ENCODE measurements at regions not wholly inside any gene's neighbourhood (a gene's known extent, or its start where the extent isn't known, plus 50 kb on each side); places are given as distances from the start of the nearest gene placed in this dataset.
"Not testable (repeated sequence)": the region's sequence is repeated elsewhere in the genome, so short reads cannot be mapped to it uniquely, and the experiment has no call there.

DNA sequence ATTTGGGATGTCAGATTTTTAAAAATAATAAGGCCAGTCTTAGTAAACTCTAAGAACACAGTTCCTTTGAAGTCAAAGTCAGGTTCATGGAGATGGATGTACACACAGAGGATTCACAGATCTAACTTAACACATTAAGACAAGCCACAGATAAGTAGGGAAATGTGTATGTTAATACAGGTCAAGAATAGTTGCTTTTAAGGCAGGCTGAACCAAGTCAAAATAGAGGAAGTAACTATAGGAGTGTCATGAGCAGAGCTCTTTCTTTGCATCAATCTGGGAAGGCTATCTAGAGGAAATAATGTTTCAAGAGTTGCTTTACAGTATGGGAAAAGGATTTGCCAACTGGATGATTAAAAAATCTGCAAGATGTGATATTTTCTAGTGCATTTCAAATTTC, 128.0 kb upstream of the FBXO11 start:
- DNase-seq (ENCODE audit: low read depth, low spot score) = no peak
- in situ Hi-C loops (cut with HindIII; ENCODE audit: low pct_unique_long_range_greater_than_20kb, low sequenced_read_pairs) = loop anchor here (25.0 kb wide), 1 partner anchor 122 kb away; the partner anchor contains the start of gene FBXO11

DNA sequence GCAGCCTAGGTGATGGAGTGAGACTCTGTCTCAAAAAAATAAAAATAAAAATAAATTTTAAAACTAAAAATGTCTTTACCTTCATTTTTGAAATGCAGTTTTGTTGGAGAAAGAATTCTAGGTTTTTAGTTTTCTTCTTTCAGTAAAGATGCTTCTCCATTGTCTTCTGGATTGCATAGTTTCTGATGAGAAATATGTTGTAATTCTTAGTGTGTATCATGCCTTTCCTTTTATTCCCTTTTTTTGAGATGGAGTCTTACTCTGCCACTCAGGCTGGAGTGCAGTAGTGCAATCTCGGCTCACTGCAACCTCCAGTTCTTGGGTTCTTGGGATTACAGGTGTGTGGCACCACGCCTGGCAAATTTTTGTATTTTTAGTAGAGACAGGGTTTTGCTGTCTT, 130.0 kb upstream of the FBXO11 start:
- DNase-seq (ENCODE audit: low read depth, low spot score) = no peak
- in situ Hi-C loops (cut with HindIII; ENCODE audit: low pct_unique_long_range_greater_than_20kb, low sequenced_read_pairs) = loop anchor here (25.0 kb wide), 1 partner anchor 124 kb away; the partner anchor contains the start of gene FBXO11

DNA sequence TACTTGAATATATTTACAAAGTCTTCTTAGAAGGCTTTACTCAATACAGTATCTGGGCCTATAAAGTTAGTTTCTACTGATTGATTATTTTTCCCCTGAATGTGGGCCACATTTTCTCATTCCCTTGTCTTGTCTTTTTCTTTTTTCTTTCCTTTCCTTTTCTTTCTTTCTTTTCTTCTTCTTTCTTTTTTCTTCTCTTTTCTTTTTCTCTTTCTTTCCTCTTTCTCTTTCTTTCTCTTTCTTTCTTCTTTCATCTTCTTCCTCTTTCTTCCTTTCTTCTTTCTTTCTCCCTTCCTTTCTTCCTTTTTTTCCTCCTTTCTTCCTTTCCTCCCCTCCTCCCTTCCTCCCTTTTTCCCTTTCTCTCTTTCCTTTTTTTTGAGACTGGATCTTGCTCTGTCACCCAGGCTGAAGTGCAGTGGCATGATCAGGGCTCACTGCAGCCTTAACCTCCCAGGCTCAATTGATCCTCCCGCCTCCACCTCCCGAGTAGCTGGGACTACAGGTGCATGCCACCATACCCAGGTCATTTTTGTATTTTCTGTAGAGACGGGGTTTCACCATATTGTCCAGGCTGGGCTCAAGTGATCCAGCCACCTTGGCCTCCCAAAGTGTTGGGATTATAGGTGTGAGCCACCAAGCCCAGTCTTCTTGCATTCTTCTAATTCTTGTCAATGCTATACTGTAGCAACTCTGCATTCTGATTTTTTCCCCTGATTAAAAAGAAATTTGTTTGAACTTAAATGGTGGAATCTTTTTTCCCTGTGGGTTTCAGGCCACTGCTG, 133.1 kb upstream of the FBXO11 start:
- DNase-seq (ENCODE audit: low read depth, low spot score) = no peak
- in situ Hi-C loops (cut with HindIII; ENCODE audit: low pct_unique_long_range_greater_than_20kb, low sequenced_read_pairs) = loop anchor here (25.0 kb wide), 1 partner anchor 127 kb away; the partner anchor contains the start of gene FBXO11

DNA sequence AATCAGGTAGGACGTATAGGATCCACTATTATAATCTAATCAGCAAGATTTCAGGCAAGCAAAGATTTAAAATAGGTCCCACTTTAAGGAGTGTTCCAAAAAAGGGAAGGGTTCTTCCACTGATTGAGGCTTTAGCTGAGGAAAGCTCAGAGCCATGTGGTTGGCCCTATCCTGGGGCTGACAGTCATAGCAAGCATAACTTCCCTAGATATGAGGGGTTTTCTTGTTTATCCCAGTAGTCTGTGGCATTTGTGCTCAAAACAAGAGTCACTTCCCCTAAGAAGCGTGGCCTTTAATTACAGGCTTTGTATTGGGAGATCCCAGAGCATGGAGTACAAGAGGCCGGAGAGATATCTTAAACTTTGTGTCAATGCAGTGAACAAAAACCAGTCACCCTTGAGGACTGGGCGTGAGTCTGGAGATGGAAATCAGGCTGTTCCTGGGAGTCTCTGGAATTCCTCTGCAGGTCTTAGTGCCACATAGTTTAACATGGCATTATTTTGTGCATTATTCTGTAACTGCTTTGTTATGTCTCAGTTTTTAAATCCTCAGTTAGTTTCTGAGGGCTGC, 136.9 kb upstream of the FBXO11 start:
- in situ Hi-C loops (cut with HindIII; ENCODE audit: low pct_unique_long_range_greater_than_20kb, low sequenced_read_pairs) = loop anchor here (25.0 kb wide), 1 partner anchor 131 kb away; the partner anchor contains the start of gene FBXO11
- DNase-seq (ENCODE audit: low read depth, low spot score) = no peak

DNA sequence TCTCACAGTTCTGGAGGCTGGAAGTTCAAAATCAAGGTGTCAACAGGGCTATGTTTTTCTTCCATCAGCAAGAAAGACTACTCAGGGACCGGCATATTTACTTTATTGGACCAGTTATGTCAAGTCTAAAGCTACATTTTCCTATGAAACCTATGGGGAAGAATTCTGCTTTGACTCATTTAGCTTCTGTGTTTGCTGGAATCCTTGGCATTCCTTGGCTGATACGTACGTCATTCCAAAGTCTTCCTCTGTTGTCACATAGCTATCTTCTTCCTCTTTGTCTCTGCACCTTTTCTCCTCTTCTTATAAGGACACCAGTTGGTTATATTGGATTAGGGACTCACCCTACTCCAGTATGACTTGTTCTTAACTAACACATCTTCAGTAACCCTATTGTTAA, 137.4 kb upstream of the FBXO11 start:
- no peak for DNase-seq (ENCODE audit: low read depth, low spot score)
- in situ Hi-C loops (cut with HindIII; ENCODE audit: low pct_unique_long_range_greater_than_20kb, low sequenced_read_pairs) = loop anchor here (25.0 kb wide), 1 partner anchor 131 kb away; the partner anchor contains the start of gene FBXO11

DNA sequence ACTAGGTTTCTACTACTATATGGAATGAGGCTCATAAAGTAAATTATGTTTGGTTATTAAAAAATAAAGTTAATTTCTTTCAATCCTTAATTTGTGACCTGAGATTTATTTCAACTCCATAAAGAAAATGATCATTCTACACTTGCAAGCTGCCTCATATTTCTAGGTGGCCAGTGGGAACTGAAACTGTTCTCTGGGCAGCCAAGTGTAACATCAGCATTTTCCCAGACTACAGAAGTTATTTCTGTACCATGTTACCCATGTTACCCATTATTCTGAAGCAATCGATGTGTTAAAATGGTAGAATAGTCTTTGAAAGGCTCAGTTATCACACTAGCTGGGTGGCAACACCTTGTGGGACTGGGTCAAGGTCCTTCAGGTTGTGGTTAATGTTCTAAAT, 139.3 kb upstream of the FBXO11 start:
- no peak for DNase-seq (ENCODE audit: low read depth, low spot score)
- in situ Hi-C loops (cut with HindIII; ENCODE audit: low pct_unique_long_range_greater_than_20kb, low sequenced_read_pairs) = loop anchor here (25.0 kb wide), 1 partner anchor 133 kb away; the partner anchor contains the start of gene FBXO11

DNA sequence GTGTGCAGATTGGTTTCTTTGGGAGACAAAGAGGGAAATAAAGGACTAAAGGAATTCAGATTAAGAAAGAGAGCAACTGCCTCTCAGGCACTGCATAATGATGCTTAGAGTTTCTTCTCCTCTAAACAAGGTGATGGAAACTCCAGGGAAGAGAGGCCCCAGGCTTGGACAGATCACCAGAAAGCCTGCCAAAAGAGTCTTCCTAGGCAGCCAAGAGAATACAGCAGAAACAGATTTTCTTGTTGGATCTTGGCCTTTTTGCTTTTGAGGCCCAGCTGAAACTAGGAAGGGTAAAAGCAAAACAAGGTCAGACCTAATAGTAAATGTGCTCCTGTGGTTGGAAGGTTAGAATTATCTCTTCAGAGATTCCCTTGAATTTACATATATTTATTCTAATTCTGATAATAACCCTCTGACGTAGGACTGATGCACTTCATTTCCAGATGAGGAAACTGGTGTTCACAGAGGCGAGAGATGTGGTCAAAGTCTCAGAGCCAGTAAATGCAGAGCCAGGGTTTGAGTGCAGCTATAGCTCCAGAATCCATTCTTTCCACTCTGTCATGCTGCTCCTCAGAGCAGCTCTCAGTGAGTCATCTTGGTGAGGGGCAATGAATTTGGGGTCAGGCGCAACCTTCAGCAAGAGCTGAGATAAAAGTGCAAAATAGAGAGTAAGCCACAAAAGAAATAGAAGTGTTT, 142.3 kb upstream of the FBXO11 start:
- in situ Hi-C loops (cut with HindIII; ENCODE audit: low pct_unique_long_range_greater_than_20kb, low sequenced_read_pairs) = loop anchor here (25.0 kb wide), 1 partner anchor 136 kb away; the partner anchor contains the start of gene FBXO11
- no peak for DNase-seq (ENCODE audit: low read depth, low spot score)

DNA sequence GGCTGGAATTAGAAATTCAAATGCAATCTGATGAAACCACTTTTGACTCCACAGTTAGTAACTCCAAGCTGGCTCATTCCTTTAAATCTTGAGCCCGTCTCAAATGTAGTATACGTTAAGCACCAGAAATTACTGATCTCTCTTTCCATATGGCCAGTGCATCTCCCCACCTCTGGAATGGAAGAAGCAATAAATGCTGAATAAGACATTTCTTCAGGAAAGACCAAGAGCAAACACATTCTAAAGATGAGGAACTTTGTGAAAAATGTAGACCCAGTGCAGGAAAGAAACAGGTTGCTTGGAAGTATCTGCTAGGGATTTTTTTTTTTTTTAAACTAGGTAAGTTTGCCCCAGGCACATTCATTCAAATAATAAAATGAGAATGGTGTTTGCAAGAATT, 143.1 kb upstream of the FBXO11 start:
- no peak for DNase-seq (ENCODE audit: low read depth, low spot score)
- in situ Hi-C loops (cut with HindIII; ENCODE audit: low pct_unique_long_range_greater_than_20kb, low sequenced_read_pairs) = loop anchor here (25.0 kb wide), 1 partner anchor 137 kb away; the partner anchor contains the start of gene FBXO11

DNA sequence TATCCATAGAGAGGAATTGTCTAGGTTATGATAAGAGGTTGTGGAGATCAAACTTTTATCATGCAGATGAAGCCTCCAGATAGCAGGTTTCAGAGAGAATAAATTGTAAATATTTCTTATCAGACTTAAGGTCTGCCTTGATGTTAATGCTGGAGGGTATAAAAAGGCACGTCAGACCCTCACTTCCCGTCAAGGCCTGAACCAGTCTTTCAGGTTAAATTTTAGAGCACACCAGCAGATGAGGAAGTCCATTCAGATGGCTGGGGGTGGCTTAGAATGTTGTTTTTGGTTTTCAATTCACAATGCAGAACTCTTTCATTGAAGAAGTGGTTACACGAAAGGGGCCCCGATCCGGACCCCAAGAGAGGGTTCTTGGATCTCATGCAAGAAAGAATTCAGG, 144.4 kb upstream of the FBXO11 start:
- in situ Hi-C loops (cut with HindIII; ENCODE audit: low pct_unique_long_range_greater_than_20kb, low sequenced_read_pairs) = no loop called here
- DNase-seq (ENCODE audit: low read depth, low spot score) = no peak

DNA sequence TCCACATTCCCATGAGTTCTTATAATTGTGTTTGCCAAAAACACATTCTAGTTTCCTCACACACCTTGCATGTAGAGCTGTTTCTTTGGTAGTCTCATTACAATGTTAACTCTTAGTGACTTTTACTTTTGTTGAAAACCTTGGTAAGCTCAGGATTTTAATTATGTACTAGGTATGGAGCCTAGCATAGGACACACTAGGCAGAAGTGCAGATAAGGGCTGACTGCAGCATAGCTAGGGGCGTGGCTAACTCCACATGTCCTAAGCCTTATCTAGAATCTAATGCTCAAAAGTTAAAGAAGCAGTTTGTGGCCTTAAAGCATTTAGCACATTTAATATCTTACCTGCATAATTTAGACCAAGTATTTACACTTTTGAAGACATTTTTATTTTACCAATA, 153.7 kb upstream of the FBXO11 start:
- in situ Hi-C loops (cut with HindIII; ENCODE audit: low pct_unique_long_range_greater_than_20kb, low sequenced_read_pairs) = no loop called here
- DNase-seq (ENCODE audit: low read depth, low spot score) = no peak

DNA sequence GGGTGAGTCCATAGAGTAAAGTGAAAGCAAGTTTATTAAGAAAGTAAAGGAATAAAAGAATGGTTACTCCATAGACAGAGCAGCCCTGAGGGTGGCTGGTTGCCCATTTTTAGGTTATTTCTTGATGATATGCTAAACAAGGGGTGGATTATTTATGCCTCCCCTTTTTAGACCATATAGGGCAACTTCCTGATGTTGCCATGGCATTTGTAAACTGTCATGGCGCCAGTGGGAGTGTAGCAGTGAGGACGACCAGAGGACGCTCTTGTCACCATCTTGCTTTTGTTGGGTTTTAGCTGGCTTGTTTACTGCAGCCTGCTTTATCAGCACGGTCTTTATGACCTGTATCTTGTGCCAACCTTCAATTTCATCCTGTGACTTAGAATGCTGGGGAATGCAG, 155.4 kb upstream of the FBXO11 start:
- in situ Hi-C loops (cut with HindIII; ENCODE audit: low pct_unique_long_range_greater_than_20kb, low sequenced_read_pairs); DNase-seq (ENCODE audit: low read depth, low spot score): not testable (repeated sequence)

DNA sequence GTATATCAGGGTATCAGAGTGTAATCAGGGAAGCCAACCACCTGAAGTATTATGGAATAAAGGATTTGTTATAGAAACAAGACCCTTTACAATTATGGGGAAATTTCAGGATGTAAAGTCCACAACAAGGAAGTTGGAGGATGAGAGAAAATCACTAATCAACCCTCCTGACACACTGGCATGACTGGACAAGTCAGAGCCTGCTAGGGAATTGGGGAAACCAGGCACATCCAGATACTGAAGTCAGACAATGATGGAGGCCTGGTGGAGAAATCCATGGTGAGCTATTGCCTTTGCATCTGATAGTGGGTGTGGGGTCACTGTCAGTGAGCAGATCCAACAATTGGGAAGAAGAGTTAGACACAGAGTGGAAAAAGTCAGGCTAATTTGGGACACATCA, 158.8 kb upstream of the FBXO11 start:
- DNase-seq (ENCODE audit: low read depth, low spot score) = no peak
- in situ Hi-C loops (cut with HindIII; ENCODE audit: low pct_unique_long_range_greater_than_20kb, low sequenced_read_pairs) = no loop called here

DNA sequence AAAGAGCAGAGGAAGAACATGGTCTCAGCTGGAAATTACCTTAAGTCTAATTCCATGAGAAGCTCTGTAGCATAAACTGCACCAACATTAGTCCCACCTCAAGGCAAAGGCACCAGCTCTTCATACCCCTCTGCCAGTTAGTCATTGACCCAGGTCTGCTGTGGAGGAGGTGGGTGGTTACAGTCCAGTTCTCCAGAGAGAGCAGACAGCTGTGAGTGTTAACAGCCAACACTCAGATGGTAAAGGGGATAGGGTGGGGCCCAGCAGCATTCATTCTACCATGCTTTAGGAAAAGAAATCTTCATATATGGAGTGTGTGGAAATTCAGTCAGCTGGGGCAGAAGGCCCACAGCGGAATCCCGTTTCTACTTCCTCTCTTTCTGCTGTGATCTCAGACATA, 159.7 kb upstream of the FBXO11 start:
- in situ Hi-C loops (cut with HindIII; ENCODE audit: low pct_unique_long_range_greater_than_20kb, low sequenced_read_pairs) = no loop called here
- DNase-seq (ENCODE audit: low read depth, low spot score) = no peak

DNA sequence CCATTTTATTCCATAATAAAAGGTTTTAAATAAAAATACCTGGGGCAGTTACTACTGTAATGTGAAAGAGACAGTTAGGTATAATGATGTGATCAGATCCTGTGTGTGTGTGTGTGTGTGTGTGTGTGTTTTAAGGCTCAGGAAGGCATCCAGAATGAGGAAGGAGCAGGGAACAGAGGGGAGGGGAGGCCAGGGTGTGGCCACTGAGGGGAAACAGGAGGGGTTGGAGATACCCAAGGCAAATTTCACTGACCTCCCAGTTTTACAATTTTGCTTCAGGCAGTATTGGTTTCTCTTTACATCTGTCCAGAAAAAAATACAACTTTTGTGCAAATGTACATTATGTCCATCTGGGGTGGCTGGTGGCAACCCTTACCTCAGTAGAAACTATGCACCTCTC, 163.5 kb upstream of the FBXO11 start:
- DNase-seq (ENCODE audit: low read depth, low spot score) = no peak
- in situ Hi-C loops (cut with HindIII; ENCODE audit: low pct_unique_long_range_greater_than_20kb, low sequenced_read_pairs) = no loop called here

DNA sequence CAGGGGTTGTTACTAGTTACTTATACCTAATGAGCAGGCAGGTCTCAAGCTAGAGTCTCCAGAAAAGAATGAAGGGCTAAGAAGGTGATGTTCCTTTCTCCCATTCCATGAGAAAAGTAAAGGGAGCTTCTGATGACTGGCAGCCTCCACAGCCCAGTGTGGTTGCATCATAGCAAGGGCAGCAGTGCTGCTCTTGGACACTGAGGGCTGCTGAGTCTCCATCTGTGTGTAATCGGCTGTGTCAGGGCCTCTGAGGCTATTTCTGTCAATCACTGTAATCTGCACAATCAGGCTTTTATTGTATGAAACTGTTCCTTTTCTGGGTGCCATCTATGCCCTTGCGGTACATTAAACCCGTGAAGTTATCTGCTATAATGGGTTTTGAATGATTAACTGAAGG, 164.1 kb upstream of the FBXO11 start:
- DNase-seq (ENCODE audit: low read depth, low spot score) = no peak
- in situ Hi-C loops (cut with HindIII; ENCODE audit: low pct_unique_long_range_greater_than_20kb, low sequenced_read_pairs) = no loop called here

DNA sequence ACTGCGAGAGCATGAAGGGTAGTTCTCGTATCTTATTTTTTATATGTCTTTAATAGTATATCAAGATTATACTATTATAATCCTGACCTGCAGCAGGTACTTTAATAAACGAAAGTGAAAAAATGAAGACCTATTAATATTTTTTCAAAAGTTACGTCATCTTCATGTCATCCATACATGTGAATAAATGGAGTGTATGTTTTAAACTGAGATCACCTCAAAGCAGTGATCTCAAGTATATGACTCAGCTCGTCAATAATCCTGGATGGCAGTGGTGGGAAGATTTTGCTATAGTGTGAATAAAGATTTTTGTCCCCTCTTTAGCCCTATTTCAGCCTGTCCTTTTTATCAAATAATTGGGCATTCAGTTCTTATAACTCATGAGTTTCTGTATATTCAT, 166.3 kb upstream of the FBXO11 start:
- in situ Hi-C loops (cut with HindIII; ENCODE audit: low pct_unique_long_range_greater_than_20kb, low sequenced_read_pairs) = no loop called here

DNA sequence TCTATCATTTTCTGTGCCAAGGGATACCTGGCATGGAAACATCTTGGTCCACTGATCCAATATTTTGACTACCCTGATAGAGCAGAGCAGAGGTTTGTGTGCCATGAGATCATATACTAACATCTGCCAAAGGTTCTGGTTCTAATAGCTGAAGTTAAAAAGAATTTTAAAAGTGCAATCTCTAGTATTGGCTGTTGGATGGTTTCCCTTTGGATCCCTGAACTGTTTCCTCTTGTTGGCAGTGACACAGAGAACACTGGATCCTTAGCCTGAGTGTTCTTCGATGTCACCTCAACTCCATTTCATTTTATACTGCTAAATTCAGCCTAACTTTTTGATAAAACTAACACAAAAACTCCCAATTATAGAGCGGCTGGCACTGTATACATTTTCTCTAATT, 169.3 kb upstream of the FBXO11 start:
- in situ Hi-C loops (cut with HindIII; ENCODE audit: low pct_unique_long_range_greater_than_20kb, low sequenced_read_pairs) = no loop called here
- DNase-seq (ENCODE audit: low read depth, low spot score) = no peak

More for the DNA sequence above, 166.3 kb upstream of the FBXO11 start:
- DNase-seq (ENCODE audit: low read depth, low spot score) = no peak

DNA sequence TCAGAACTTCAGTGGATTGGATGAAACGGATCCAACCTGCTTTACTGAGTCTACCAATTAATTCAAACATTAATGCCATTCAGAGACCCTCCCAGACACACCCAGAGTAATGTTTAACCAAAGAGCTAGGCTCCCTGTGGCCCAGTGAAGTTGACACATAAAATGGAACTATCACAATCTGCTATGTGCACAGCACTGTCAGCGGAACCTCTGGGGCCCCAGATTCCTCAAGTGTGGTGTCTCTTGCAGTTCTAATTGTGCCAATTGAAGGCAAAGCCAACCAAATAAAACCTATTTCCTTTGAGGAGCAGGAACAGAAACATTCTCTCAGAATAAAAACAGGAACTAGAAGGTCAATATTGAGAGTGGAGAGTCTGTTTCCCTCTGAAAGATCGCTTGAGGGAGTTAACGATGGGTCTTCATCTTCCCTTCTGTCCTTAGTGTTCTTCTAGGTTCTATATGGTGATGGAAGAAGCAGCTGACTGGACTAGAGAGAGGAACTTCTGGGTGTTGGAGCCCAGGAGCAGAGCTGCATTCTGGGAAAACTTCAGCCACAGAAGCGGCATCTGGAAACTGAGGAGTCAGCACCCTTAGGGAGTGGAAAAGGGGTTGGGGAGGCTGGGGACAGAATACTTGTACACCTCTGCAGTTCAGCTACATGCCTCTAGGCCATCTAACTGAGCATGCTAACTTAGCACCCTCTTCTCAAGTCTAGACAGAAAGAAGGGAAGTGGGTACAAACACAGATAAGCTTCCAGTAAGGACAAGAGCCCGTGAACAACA, 174.4 kb upstream of the FBXO11 start:
- in situ Hi-C loops (cut with HindIII; ENCODE audit: low pct_unique_long_range_greater_than_20kb, low sequenced_read_pairs) = no loop called here
- no peak for DNase-seq (ENCODE audit: low read depth, low spot score)
